Nephron progenitor cell (in vitro differentiated cells): ENCODE measurements at regions not wholly inside any gene's neighbourhood (a gene's known extent, or its start where the extent isn't known, plus 50 kb on each side); places are given as distances from the start of the nearest gene placed in this dataset.

Source experiments
- DNase-seq: peaks from one replicate; pipeline ENCODE4 v3.0.0; 2021
- H3K27ac Mint-ChIP-seq: 2 replicates; pipeline ENCODE4 v1.8.0; 2021; ENCODE audit warnings: mild to moderate bottlenecking, moderate library complexity, mixed read lengths
- H3K27me3 Mint-ChIP-seq: 2 replicates; pipeline ENCODE4 v1.8.0; 2021; ENCODE audit warnings: mild to moderate bottlenecking, low read depth, mixed read lengths; ENCODE audit not compliant: poor library complexity
- H3K36me3 Mint-ChIP-seq: 2 replicates; pipeline ENCODE4 v1.8.0; 2021; ENCODE audit warnings: low read depth, mixed read lengths
- H3K4me1 Mint-ChIP-seq: 2 replicates; pipeline ENCODE4 v1.8.0; 2021; ENCODE audit warnings: mixed read lengths
- H3K4me3 Mint-ChIP-seq: 2 replicates; pipeline ENCODE4 v1.8.0; 2021; ENCODE audit warnings: mild to moderate bottlenecking, moderate library complexity, mixed read lengths
- H3K9me3 Mint-ChIP-seq: 2 replicates; pipeline ENCODE4 v1.8.0; 2021; ENCODE audit warnings: mild to moderate bottlenecking, moderate library complexity, mixed read lengths
- TF ChIP-seq, protein P1 (sequence below): fragments of 200-600 bp; sonication (generic); IDR thresholded peaks from 2 replicates; pipeline ENCODE4 v1.5.0; 2021; ENCODE audit warnings: antibody characterized with exemption

DNA sequence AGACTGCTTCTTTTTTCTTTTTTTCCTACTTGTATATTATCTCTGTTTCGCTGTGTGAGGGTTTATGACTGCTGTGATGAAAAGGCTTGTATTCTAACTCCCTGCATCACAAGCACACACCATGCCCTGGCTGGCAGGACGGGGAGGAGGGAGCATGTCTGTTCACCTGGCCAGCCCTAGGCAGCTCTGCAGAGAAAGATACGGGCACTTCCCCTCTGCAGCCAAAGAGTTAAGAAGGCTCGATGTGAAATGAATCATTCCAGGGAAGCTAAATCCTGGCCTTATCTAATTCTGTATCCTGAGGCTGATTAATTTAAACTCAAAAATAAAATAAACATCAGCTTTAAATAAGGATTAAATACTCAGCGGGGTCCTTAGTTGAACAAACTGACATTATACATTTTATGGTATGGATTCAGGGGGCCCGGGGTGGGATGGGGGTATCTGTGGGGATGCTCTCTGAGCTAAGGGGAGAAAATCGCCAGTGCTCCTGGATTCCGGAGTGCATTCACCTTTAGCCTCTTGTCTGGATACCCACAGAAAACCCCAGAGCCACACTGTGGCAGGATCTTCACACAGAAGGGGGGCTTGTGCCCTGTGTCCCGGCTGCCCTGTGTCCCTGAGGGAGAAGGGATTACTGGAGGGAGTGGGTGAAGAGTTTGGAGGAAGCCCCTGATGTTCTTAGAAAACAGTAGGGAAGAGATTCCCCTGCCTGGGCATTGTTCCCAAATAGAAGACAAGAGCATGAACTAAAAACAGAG lies 321.5 kb downstream of the NPHP4 start:
- TF ChIP-seq, protein P1, sequence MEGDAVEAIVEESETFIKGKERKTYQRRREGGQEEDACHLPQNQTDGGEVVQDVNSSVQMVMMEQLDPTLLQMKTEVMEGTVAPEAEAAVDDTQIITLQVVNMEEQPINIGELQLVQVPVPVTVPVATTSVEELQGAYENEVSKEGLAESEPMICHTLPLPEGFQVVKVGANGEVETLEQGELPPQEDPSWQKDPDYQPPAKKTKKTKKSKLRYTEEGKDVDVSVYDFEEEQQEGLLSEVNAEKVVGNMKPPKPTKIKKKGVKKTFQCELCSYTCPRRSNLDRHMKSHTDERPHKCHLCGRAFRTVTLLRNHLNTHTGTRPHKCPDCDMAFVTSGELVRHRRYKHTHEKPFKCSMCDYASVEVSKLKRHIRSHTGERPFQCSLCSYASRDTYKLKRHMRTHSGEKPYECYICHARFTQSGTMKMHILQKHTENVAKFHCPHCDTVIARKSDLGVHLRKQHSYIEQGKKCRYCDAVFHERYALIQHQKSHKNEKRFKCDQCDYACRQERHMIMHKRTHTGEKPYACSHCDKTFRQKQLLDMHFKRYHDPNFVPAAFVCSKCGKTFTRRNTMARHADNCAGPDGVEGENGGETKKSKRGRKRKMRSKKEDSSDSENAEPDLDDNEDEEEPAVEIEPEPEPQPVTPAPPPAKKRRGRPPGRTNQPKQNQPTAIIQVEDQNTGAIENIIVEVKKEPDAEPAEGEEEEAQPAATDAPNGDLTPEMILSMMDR = no peak
- Mint-ChIP-seq H3K27ac (no peak overlapping the region), H3K4me1 (no peaks in the 10 kb centered on the region), H3K27me3 (peaks cover 20% of the 10 kb centered on the region), H3K9me3 (peaks cover 76% of the 10 kb centered on the region), H3K4me3 (no peak overlapping the region), H3K36me3 (peaks cover 8% of the 10 kb centered on the region)
- no peak for DNase-seq

DNA sequence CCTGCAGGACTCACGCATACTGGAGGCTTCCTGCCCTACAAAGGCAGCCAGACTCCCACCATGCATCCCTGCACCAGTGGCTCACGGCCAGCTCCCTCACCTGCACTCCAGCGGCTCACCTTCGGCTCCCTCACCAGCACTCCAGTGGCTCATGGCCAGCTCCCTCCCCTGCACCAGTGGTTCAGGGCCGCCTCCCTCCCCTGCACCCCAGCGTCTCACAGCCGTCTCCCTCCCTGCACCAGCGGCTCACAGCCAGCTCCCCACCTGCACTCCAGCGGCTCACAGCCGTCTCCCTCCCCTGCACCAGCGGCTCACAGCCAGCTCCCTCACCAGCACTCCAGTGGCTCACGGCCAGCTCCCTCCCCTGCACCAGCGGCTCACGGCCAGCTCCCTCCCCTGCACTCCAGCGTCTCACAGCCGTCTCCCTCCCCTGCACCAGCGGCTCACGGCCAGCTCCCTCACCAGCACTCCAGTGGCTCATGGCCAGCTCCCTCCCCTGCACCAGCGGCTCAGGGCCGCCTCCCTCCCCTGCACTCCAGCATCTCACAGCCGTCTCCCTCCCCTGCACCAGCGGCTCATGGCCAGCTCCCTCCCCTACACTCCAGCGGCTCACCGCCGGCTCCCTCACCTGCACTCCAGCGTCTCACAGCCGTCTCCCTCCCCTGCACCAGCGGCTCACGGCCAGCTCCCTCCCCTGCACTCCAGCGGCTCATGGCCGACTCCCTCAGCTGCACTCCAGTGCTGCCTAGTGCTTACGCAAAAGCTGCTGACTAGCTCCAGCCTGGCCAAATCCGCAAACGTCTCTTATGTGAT lies 324.5 kb downstream of the NPHP4 start:
- TF ChIP-seq, protein P1 = no peak
- H3K9me3 Mint-ChIP-seq = peaks cover 49% of the 10 kb centered on the region
- H3K36me3 Mint-ChIP-seq = no peaks in the 10 kb centered on the region
- H3K27ac Mint-ChIP-seq = no peak overlapping the region
- no peak overlapping the region for H3K4me3 Mint-ChIP-seq
- peaks cover 36% of the 10 kb centered on the region for H3K27me3 Mint-ChIP-seq
- no peak for DNase-seq
- no peaks in the 10 kb centered on the region for H3K4me1 Mint-ChIP-seq

DNA sequence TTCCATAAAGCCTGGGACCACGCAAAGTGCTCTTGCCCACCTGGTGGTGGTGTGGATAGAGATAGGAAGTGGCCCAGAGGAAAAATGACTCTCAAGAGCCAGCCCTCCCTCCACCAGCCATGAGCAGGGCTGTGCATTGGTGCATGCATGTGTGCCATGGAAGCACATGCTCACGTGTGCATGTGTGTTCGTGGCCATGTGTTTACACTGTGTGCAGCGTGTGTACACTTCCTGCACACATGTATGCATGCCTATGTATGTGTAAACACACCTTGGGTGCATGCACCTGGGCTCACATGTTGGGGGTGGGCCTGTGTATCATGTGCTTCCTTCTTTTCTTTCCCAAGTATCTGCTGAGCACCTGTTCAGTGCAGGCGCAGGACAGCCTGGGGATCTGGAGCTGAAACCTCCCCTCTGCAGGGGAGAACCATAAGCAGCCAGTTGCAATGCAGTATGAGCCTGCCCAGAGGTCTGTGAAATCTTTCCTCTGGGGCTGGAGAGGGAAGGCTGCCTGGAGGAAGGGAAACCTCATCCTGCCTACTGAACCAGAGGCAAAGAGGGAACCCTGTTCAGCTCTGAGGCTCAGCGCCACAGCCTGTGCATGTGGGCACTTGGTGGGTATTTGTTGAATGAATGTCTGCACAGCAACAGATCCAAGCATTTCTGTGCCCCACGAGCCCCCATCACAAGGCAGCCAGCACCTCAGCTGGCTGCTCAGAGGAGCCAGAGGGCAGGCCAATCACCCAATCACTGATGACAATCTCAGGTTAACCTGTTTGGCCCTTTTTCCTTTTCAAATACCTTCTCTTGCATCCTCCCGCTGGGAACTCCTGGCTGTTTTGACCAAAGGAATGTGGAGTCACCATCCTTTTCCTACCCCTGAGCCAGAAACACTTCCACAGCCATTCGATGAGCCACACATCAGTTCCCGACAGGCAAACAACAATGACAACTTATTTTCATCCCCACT lies 327.0 kb downstream of the NPHP4 start:
- peaks cover 32% of the 10 kb centered on the region for H3K27me3 Mint-ChIP-seq
- peaks cover 33% of the 10 kb centered on the region for H3K9me3 Mint-ChIP-seq
- no peak for DNase-seq
- TF ChIP-seq, protein P1 = no peak
- no peaks in the 10 kb centered on the region for H3K36me3 Mint-ChIP-seq
- no peaks in the 10 kb centered on the region for H3K4me1 Mint-ChIP-seq
- no peak overlapping the region for H3K4me3 Mint-ChIP-seq
- no peak overlapping the region for H3K27ac Mint-ChIP-seq

DNA sequence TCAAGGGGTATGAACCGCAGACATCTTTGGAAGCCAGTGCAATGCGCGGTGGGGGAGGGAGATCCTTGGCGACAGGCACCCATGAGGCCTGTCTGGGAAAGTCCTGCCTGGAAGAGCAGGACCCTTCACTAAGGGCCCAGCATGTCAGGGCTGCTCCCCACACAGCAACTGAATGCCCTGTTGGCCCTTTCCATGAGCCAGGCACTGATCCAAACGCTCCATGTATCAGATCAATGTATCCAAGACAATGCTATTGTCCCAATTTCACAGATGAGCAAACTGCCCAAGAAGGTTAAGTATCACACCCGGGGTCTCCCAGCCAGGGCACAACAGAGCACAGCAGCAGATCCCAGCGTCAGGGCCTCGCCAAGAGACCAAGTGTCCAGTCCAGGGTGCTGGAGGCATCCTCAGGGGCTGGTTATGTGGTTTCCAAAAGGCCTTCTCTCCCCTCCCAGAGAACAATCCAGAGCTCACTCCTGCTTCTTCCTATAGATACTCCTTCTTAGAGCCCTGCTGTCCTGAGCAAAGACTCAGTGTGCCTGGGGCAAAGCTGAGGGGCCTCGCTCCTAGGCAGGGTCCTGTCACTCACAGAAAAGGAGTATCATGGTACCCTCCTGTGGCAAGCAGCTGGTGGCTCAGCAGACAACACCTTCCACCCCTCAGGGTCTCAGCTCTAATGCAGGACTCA lies 328.0 kb downstream of the NPHP4 start:
- H3K9me3 Mint-ChIP-seq = peaks cover 23% of the 10 kb centered on the region
- H3K27ac Mint-ChIP-seq = no peak overlapping the region
- no peaks in the 10 kb centered on the region for H3K4me1 Mint-ChIP-seq
- H3K27me3 Mint-ChIP-seq = peaks cover 36% of the 10 kb centered on the region
- TF ChIP-seq, protein P1 = no peak
- no peak for DNase-seq
- H3K4me3 Mint-ChIP-seq = no peak overlapping the region
- no peaks in the 10 kb centered on the region for H3K36me3 Mint-ChIP-seq

DNA sequence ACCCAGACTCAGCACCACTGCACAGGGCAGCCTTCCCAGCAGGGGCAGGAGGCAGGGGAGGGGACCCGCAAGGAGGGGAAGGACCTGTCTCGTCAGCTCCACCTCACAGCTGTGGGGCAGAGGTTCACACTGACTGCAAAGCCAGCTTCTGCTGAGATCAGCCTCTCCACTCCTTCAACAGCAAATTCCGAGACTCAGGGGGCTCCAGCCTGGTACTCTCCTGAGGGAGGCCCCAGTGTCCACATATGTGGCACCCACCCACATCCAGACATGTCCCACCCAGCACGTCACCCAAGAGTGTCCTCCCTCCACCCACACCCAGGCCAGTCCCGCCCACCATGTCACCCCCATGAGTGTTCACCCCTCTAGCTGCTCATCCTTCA lies 329.5 kb downstream of the NPHP4 start:
- H3K36me3 Mint-ChIP-seq = no peaks in the 10 kb centered on the region
- H3K9me3 Mint-ChIP-seq = peaks cover 10% of the 10 kb centered on the region
- no peaks in the 10 kb centered on the region for H3K4me1 Mint-ChIP-seq
- H3K27ac Mint-ChIP-seq = no peak overlapping the region
- H3K27me3 Mint-ChIP-seq = peaks cover 31% of the 10 kb centered on the region
- H3K4me3 Mint-ChIP-seq = no peak overlapping the region
- TF ChIP-seq, protein P1 = no peak
- no peak for DNase-seq
